ENCODE measurements at regions not wholly inside any gene's neighbourhood (a gene's known extent, or its start where the extent isn't known, plus 50 kb on each side); places are given as distances from the start of the nearest gene placed in this dataset.

GRCh38 chr17:27078296-27078695 lies 215.6 kb upstream of the WSB1 start:
- 35 to 38% (median 37%) methylated on average over 2 of the region's 2 CpGs for WGBS, 3 donors
- Histone ChIP-seq H3K4me3 (no peak overlapping the region), H3K4me1 (ENCODE audit: insufficient read depth) (no peaks in the 10 kb centered on the region), H3K27me3 (no peaks in the 10 kb centered on the region), H3K27ac (no peak overlapping the region), H3K36me3 (no peaks in the 10 kb centered on the region), H3K9me3 (no peaks in the 10 kb centered on the region)
- DNase-seq: no peak
- TF ChIP-seq POLR2A (IDR thresholded peaks at IDR 0.05) (no peak), EP300 (IDR thresholded peaks at IDR 0.05) (no peak), CTCF (IDR thresholded peaks at IDR 0.05) (no peak)
- intact Hi-C loops (cut with DNase I): no loop called here

GRCh38 chr17:27079660-27080059 lies 214.3 kb upstream of the WSB1 start:
- TF ChIP-seq POLR2A (IDR thresholded peaks at IDR 0.05) (no peak), EP300 (IDR thresholded peaks at IDR 0.05) (no peak), CTCF (IDR thresholded peaks at IDR 0.05) (no peak)
- Histone ChIP-seq H3K27me3 (no peaks in the 10 kb centered on the region), H3K4me1 (ENCODE audit: insufficient read depth) (no peaks in the 10 kb centered on the region), H3K36me3 (no peaks in the 10 kb centered on the region), H3K27ac (no peak overlapping the region), H3K9me3 (no peaks in the 10 kb centered on the region), H3K4me3 (no peak overlapping the region)
- WGBS, 3 donors: 41 to 46% (median 43%) methylated on average over 7 of the region's 7 CpGs
- DNase-seq: no peak
- intact Hi-C loops (cut with DNase I): no loop called here

- Histone ChIP-seq H3K36me3 (no peaks in the 10 kb centered on the region), H3K4me1 (ENCODE audit: insufficient read depth) (no peaks in the 10 kb centered on the region), H3K27ac (no peak overlapping the region), H3K27me3 (no peaks in the 10 kb centered on the region), H3K4me3 (no peak overlapping the region), H3K9me3 (no peaks in the 10 kb centered on the region)
- 53 to 61% (median 53%) methylated on average over 4 of the region's 4 CpGs for WGBS, 3 donors
- TF ChIP-seq POLR2A (IDR thresholded peaks at IDR 0.05) (no peak), EP300 (IDR thresholded peaks at IDR 0.05) (no peak), CTCF (IDR thresholded peaks at IDR 0.05) (no peak)
- intact Hi-C loops (cut with DNase I): no loop called here
- no peak for DNase-seq
These were observed 212.8 kb upstream of the WSB1 start for GRCh38 chr17:27081002-27081638.

- Histone ChIP-seq H3K27me3 (no peaks in the 10 kb centered on the region), H3K4me3 (no peak overlapping the region), H3K36me3 (no peaks in the 10 kb centered on the region), H3K9me3 (no peaks in the 10 kb centered on the region), H3K27ac (no peak overlapping the region), H3K4me1 (ENCODE audit: insufficient read depth) (no peaks in the 10 kb centered on the region)
- TF ChIP-seq POLR2A (IDR thresholded peaks at IDR 0.05): no peak
- no peak for TF ChIP-seq CTCF (IDR thresholded peaks at IDR 0.05)
- TF ChIP-seq EP300 (IDR thresholded peaks at IDR 0.05): no peak
- DNase-seq: no peak
- intact Hi-C loops (cut with DNase I): no loop called here
- 68 to 75% (median 73%) methylated on average over 7 of the region's 7 CpGs for WGBS, 3 donors
These were observed 211.7 kb upstream of the WSB1 start for GRCh38 chr17:27082023-27082774.

Measured in ovary (tissue), 7 donors.